Left ventricle myocardium superior (tissue), 1 donor: ENCODE measurements at regions not wholly inside any gene's neighbourhood (a gene's known extent, or its start where the extent isn't known, plus 50 kb on each side); places are given as distances from the start of the nearest gene placed in this dataset.
A peak's percentile ranks its signal among the peaks of the same experiment; 100 is the strongest.
"Not testable (repeated sequence)": the region's sequence is repeated elsewhere in the genome, so short reads cannot be mapped to it uniquely, and the experiment has no call there.

Experiments
- ATAC-seq: fragments of 200-7000 bp; cut with Tn5 transposase; one replicate; pipeline ENCODE4 v1.9.1; 2020; ENCODE audit warnings: mild to moderate bottlenecking, moderate library complexity
- DNase-seq: peaks from one replicate; pipeline ENCODE4 v3.0.0-alpha.2; 2020
- intact Hi-C: fragments of 100-400 bp; cut with micrococcal nuclease; formaldehyde crosslinking; loops from one replicate; pipeline ENCODE4 v1.11.0; 2022
- donor health status: DM: no; HTN: yes; CAD: no; lungs with severe emphysema.

GRCh38 chr15:98347001-98347400 is 301.3 kb upstream of the IGF1R start:
- DNase-seq (peak; percentile 45), ATAC-seq (no peak)
- intact Hi-C loops, result no loop called here

GRCh38 chr15:98347866-98348265 is 300.5 kb upstream of the IGF1R start:
- intact Hi-C loops, result no loop called here
- ATAC-seq, result no peak
- no peak for DNase-seq

- intact Hi-C loops, result no loop called here
- DNase-seq (no peak), ATAC-seq (no peak)
Observed at GRCh38 chr15:98350276-98350675, 298.1 kb upstream of the IGF1R start.

GRCh38 chr15:98358274-98358673 is 290.1 kb upstream of the IGF1R start:
- intact Hi-C loops, DNase-seq, ATAC-seq: not testable (repeated sequence)

- intact Hi-C loops, result no loop called here
- ATAC-seq (no peak), DNase-seq (no peak)
Observed at GRCh38 chr15:98358971-98359370, 289.4 kb upstream of the IGF1R start.

GRCh38 chr15:98363416-98363815 is 284.9 kb upstream of the IGF1R start:
- intact Hi-C loops, result no loop called here
- ATAC-seq, result no peak
- DNase-seq, result no peak

GRCh38 chr15:98363955-98364354 is 284.4 kb upstream of the IGF1R start:
- no peak for DNase-seq
- ATAC-seq, result no peak
- intact Hi-C loops, result no loop called here

- no peak for DNase-seq
Observed at GRCh38 chr15:98369081-98369716, 279.1 kb upstream of the IGF1R start.

GRCh38 chr15:98375513-98376340 is 272.6 kb upstream of the IGF1R start:
- ATAC-seq, result peak; percentile 77

More at GRCh38 chr15:98369081-98369716, 279.1 kb upstream of the IGF1R start:
- intact Hi-C loops, result no loop called here
- peak; percentile 85 for ATAC-seq

GRCh38 chr15:98380721-98381120 is 267.6 kb upstream of the IGF1R start:
- DNase-seq (no peak), ATAC-seq (no peak)
- intact Hi-C loops, result no loop called here

More at GRCh38 chr15:98375513-98376340, 272.6 kb upstream of the IGF1R start:
- peak; percentile 39 for DNase-seq
- intact Hi-C loops, result no loop called here

- intact Hi-C loops, result no loop called here
- DNase-seq (no peak), ATAC-seq (no peak)
Observed at GRCh38 chr15:98381446-98381845, 266.9 kb upstream of the IGF1R start.

- DNase-seq, result no peak
- ATAC-seq, result no peak
- intact Hi-C loops, result no loop called here
Observed at GRCh38 chr15:98382139-98382538, 266.2 kb upstream of the IGF1R start.

- no peak for ATAC-seq
- intact Hi-C loops, result no loop called here
- no peak for DNase-seq
Observed at GRCh38 chr15:98383571-98383970, 264.8 kb upstream of the IGF1R start.

GRCh38 chr15:98384328-98385029 is 263.9 kb upstream of the IGF1R start:
- intact Hi-C loops, result no loop called here
- no peak for DNase-seq
- no peak for ATAC-seq

- DNase-seq (no peak), ATAC-seq (no peak)
- intact Hi-C loops, result no loop called here
Observed at GRCh38 chr15:98385752-98386381, 262.5 kb upstream of the IGF1R start.

GRCh38 chr15:98386561-98386960 is 261.8 kb upstream of the IGF1R start:
- ATAC-seq (no peak), DNase-seq (no peak)
- intact Hi-C loops, result no loop called here

- no peak for DNase-seq
- intact Hi-C loops, result no loop called here
- no peak for ATAC-seq
Observed at GRCh38 chr15:98387866-98388265, 260.5 kb upstream of the IGF1R start.

GRCh38 chr15:98390946-98391530 is 257.3 kb upstream of the IGF1R start:
- intact Hi-C loops, result no loop called here
- DNase-seq, result no peak
- ATAC-seq, result no peak

- intact Hi-C loops, result no loop called here
- ATAC-seq, result no peak
- no peak for DNase-seq
Observed at GRCh38 chr15:98391568-98391967, 256.8 kb upstream of the IGF1R start.
